CMK (cell line): ENCODE measurements at regions not wholly inside any gene's neighbourhood (a gene's known extent, or its start where the extent isn't known, plus 50 kb on each side); places are given as distances from the start of the nearest gene placed in this dataset.

Source experiments
- DNase-seq: peaks from one replicate; pipeline ENCODE4 v3.0.0-alpha.2; 2010; ENCODE audit warnings: low read depth

DNA sequence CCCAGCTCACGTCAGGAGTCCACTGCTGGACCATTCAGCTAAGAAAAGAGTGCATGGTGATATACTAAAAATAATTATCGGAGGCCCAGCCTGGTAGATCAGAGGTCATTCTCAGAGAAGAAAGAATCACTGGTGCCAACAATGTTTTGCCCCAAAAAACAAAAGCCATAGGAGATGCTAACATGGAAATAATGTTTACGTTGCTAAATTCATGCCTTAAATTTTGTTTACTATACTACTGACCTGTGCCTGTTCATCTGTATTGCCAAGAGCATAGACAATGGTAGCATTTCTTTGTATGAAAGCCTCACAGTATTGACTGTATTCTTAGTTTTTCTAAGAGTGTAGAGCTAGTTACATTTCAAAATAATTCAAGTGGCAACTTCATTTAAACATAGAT lies 138.1 kb upstream of the GPR149 start:
- no peak for DNase-seq

DNA sequence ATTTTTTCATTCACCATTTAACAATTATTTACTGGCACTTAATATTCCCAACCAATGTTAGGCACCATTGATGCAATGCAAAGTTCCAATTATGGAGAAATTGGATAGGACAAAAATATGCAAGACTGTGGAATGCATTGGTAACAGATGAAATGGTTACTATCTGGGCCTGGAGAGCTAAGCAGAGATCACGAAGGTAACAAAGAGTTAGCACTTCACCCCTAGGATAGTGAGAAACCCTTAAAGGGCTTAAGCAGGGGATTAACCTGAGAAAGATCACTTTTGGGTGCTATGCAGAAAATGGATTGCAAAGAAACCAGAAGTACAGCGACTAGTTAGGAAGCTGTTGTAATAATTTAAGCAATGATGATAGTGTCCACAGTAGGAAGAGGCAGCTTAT lies 129.6 kb upstream of the GPR149 start:
- no peak for DNase-seq

DNA sequence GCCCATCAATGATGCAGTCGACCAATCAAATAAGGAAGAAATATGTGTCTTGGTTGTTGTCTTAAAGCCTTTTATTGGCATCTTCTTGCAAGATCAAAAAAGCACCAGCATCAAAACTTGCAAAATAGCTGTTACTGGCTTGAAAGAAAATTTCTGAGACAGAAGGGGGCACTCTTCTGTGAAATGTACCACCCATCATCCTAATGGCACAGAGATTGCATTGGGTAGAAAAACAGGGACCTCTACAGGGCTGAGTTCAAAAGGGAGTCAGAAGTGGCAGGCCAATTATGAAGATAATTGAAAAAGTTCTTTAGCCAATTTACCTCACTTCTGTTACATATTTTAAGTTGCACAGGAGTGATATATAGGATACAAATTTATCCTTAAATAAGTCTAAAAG lies 122.3 kb upstream of the GPR149 start:
- DNase-seq, result no peak

DNA sequence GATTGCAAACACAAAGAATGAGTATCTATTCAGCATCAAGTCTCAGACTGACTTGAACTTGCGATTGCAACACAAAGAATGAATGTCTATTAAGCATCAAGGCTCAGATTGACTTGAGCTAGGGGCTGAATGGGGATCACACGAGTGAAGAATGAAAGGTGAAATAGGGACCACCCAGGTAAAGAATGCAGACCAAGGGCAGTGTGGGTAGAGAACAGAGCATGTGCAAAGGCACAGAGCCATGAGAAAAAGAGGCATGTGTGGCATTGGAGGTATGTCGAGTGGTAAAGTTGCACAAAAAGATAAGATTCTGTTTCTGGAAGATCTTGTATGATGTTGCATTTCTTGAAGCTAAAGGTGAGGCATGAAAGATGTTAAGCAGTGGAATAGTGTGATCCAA lies 119.4 kb upstream of the GPR149 start:
- no peak for DNase-seq

DNA sequence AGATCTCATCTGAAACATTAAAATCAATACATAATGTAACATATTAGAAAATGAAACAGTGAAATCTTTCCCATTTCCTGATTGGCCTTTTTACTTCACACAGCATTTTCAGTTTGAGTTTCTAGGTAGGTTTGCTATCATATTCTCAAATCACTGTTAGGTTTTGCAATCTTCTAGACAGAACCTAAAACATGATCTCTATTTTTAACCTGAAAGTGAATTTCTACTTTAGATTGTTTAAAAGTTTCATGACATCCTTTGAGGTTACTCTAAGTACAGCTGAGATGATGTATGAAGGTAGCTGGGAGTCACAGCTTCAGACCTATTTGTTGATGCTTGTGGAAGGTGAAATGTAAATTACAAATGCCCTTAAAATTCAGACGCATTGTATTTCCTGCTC lies 118.4 kb upstream of the GPR149 start:
- no peak for DNase-seq

DNA sequence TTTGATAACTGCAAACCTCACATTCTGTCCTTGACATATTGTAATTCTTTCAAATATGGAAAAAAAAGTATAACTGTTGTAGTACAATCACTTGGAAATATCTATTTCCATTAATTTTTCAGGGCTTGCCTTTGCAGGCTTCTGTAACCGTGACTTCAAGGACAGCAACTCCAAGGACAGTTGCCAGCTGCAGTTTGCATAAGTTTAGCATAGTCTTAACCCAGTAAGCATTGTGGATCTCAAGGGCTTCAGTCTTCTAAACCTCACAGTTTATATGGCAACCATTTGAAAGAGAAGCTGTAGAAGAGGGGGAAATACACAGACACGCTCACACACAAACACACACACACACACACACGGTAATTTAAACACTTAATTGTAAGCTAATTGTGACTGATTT lies 112.8 kb upstream of the GPR149 start:
- DNase-seq, result no peak

DNA sequence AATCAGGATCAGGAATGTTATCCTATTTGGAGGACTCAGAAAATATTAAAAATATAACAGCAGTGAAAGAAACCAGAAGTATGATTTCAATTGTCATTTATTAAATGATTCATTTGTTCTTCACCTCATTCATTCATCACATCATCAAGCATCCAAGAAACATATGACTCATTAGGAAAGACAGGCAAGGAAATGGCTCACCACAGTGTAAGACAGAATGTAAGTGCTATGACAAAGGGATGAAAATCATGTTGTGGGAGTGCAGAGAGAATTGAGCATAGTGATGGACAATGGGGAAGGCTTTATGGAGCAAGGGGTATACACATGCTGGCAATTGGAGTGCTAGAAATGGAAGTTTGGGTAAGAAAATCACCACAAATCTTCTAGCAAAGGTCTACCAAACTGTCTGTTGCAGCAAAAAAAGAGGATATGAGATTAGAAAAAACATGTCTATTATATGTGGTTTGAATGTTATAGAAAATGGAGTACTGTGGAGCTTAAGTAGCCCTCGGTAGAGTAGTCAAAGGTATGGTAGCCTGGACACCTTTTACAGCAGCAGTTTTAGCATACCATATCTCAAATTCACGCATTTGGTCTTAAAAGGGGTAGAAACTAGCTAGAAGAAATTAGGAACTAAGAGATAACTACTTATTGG lies 111.1 kb upstream of the GPR149 start:
- DNase-seq, result no peak

DNA sequence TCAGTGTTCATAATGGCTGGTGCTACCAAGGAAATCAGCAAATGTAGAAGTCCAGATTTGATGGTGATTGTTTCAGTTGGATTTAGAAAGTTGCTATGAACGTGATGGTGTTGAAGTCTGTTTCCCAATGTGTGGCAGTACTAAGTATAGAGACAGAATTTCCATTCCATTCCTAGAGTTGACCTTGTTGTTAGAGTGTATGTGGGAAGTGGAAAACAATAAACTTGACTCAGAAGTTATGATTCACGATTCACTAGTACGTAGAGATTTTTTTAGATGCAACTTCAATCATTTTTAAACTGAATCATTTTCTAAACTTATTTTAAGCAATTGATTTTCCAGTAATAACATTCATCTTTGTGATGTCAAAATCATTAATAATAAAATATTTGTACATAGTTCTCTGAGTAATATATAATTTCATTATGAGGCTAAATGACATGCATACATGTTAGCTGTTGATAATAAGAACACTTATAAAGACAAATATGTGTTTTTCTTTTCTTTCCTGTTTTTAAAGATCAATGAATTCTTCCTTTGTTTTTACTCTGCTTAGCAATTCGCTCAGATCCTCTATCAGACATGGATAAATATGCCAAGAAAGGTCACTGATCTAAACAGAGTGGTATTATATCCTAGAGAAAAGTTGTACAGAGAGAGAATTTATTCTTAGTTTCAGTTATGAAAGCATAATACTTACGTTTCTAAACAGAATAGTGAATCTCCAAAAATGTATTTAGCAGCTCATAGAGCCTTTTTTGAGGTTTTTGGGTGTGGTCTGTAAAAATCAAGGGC lies 108.8 kb upstream of the GPR149 start:
- no peak for DNase-seq

DNA sequence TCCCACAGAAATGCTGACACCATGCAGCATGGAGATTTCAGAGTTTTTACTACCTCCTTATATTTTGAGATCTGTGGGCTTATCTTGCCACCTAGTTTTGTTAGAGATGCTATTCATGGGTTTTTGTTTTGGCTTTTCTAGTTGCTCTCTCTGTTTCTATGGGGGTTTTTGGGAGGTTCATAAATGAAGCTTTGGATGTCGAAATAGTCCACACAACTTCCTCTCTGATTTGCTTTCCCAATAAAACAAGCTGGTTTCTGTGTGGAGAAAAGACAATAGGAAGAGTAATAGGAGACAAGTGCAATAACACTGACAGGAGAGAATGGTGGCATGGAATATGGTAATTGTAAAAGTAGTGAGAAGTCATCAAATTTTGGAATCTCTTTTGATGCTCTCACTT lies 106.8 kb upstream of the GPR149 start:
- no peak for DNase-seq

DNA sequence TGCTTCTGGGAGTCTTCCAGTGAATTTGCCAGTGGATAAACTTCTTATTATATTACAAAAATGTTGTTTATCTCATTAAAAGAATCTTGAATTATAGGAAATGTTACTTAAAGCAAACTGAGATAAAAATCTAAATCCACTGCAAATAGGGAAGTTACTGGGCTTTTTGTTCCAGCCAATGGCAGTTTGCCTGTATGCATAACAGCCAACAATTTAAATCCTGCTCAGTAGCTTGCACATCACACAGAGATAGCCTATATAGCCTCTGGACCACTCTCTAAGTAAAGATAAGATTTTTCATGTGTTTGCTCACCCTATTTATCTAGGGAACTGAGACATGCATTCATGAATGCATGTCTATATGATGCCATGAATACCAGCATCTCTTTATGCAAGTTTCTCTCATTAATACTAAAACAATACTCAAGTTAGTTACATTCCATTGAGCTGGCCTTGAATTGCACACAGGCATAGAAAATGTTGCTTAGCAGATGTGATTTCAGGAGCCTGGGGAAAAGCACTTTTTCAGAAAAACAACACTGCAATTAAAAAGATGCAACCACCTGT lies 92.1 kb upstream of the GPR149 start:
- no peak for DNase-seq

DNA sequence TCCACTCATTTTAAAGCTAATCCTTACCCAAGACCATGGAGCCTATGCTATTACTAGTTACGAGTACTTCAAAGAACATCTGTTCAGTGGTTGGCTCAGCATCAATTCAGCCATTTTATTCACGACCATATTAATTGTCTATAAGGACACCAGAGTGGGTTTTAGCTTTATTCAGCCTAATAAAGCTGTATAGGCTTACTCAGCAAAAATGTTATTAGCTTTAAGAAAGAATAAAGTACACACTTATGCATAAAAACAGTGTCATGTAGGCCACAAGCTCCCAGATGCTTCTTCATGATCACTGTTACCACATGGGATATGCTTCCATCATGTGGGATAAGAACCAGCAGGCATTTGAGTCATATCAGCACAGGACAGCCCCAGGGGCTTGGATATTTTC lies 87.4 kb upstream of the GPR149 start:
- DNase-seq, result no peak

DNA sequence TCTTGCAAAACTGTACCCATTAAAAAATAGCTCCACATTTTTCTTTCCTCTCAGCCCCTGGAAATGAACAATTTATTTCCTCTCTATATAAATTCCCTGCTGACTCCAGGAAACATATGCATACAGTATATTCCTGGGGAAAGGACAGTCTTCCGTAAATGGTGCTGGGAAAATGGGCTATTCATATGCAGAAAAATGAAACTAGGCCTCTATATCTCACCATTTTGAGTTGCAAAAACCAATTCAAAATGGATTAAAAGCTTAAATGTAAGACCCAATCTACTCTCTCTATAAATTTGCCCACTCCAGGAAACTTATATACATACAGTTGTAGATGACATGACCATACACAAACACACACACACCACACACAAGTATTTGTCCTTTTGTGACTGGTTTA lies 85.9 kb upstream of the GPR149 start:
- no peak for DNase-seq

DNA sequence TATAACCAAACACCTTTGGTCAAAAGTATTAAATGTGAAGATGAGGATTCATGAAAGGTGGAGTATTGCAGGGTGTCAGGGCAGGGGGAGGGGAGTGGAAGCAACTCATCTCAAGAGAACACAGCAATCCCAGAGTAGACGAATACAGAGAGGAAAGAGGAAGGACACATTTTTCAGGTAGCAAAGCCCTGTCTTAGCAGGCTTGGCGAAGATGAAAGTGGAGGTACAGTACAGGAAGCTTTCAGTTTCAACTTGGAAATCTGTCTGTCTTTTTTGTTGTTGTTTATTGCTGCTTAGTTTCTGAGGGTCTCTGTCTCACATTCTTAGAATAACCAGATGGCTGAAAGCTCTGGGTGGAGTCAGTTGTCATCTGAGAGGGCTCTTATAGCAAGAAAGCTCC lies 80.8 kb upstream of the GPR149 start:
- DNase-seq, result no peak

DNA sequence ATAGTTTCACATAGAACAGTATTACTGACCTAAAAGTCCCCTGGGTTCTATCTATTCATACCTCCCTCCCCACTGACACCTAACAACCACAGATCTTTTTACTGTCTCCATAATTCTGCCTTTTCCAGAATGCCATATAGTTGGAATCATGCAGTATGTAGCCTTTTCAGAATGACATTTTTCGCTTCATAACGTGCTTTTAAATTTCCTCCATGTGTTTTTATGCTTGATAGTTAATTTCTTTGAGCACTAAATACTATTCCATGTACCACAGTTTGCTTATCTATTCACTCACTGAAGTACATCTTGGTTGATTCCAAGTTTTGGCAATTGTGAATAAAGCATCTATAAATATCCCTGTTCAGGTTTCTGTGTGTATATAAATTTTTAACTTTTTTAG lies 77.7 kb upstream of the GPR149 start:
- DNase-seq, result no peak

DNA sequence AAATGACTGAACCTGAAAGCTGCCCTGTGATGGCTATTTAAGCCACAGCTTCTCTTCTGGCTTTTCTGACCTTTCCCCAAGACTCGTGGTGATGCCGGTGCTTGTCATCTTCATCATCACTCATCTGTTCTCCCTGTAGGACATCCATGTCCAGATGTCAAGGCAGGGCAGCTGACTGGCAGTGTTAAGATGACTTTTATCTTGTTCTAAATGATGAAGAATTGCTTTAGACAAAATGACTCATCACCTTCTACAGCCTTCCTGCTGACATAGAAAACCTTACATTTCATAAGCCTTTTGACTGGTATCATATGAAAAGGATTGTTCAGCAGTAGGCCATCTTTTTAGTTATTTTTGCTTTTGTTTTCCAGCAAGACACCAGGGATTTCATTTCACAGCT lies 67.0 kb upstream of the GPR149 start:
- DNase-seq, result no peak

DNA sequence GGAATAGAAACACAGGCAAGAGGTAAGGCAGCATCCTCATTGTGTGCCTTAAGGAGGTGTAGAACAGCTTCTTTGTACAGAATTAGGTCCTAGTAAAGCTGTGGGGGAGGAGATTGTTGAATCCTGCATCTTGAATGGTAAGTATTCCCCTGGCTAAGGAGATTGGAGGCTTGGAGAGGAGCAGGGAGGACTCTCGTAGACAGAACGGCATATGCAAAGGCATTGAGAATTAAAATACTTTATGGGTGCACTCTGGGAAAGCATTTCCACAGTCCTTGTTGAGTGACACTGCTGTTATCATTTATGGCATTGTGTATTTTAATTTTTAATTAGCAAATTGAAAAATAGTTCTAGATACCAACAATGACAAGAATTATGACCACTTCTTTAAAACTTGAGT lies 66.5 kb upstream of the GPR149 start:
- DNase-seq, result no peak

DNA sequence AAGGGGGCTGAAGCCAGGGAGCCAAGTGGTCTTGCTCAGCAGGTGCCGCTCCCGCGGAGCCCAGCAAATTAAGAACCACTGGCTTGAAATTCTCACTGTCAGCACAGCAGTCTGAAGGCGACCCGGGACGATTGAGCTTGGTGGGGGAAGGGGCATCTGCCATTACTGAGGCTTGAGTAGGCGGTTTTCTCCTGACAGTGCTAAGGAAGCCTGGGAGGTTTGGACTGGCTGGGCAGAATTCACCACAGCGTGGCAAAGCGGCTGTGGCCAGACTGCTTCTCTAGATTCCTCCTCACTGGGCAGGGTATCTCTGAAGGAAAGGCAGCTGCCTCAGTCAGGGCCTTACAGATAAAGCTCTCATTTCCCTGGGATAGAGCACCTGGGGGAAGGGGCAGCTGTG lies 57.0 kb upstream of the GPR149 start:
- DNase-seq, result no peak

DNA sequence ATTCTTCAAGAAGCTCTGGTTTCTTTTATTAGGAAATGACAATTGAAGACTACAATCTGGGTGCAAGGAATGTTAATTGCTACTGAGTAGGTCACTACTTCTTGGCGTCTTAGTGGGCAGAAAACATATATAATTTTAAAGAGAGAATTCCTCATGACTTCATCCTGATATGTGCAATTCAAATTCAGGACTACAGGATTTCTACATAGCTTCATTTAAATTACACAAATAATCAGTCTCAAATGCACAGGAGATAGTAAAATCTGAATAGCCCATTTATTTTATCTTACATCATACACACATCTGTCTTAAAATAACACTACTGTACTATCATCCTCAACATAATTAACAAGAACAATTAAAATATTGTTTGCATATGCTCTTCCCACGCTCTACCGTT lies 52.5 kb upstream of the GPR149 start:
- no peak for DNase-seq

DNA sequence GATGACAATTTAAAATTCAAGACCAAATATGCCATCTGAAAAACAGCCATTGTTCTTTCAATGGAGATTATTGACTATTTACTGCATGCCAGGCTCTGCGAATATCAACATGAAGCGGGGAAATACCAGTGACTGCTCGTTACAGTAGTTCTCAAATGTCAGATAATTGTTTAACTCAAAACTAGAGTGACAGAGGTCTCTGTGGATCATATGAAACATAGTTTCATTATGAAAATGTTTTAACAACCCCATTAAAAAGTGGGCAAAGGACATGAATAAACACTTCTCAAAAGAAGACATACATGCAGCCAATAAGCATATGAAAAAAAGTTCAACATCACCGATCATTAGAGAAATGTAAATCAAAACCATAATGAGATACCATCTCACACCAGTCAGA lies 50.0 kb upstream of the GPR149 start:
- DNase-seq, result no peak
